Calu3 (cell line): ENCODE measurements at regions not wholly inside any gene's neighbourhood (a gene's known extent, or its start where the extent isn't known, plus 50 kb on each side); places are given as distances from the start of the nearest gene placed in this dataset.
"Not testable (repeated sequence)": the region's sequence is repeated elsewhere in the genome, so short reads cannot be mapped to it uniquely, and the experiment has no call there.

Source experiments
- BruUV-seq: library from RNA; stranded (reverse); fragments of 400-500 nt; replicated peaks from 2 replicates; lab custom pipeline; 2021; lab: Mats Ljungman, UMichigan
- CTCF ChIA-PET: fragments of 300-600 bp; sonication (Branson Sonifier 250); formaldehyde crosslinking; loops from one replicate; lab custom pipeline; 2022; ENCODE audit warnings: antibody characterized with exemption; lab: Charles Lee
- DNase-seq: peaks from one replicate; pipeline ENCODE4 v3.0.0; 2022
- H3K27ac Mint-ChIP-seq: one replicate; pipeline ENCODE4 v1.8.0; 2022; ENCODE audit warnings: mixed read lengths; ENCODE audit not compliant: unreplicated experiment
- H3K27me3 Mint-ChIP-seq: one replicate; pipeline ENCODE4 v1.8.0; 2022; ENCODE audit warnings: mixed read lengths; ENCODE audit not compliant: unreplicated experiment
- H3K36me3 Mint-ChIP-seq: one replicate; pipeline ENCODE4 v1.8.0; 2022; ENCODE audit warnings: mild to moderate bottlenecking, moderate library complexity, mixed read lengths; ENCODE audit not compliant: insufficient read depth, unreplicated experiment
- H3K4me1 Mint-ChIP-seq: one replicate; pipeline ENCODE4 v1.8.0; 2022; ENCODE audit warnings: mild to moderate bottlenecking, low read depth, mixed read lengths; ENCODE audit not compliant: unreplicated experiment
- H3K4me3 Mint-ChIP-seq: one replicate; pipeline ENCODE4 v1.8.0; 2022; ENCODE audit warnings: mild to moderate bottlenecking, low read depth, moderate library complexity, mixed read lengths; ENCODE audit not compliant: unreplicated experiment
- H3K9me3 Mint-ChIP-seq: one replicate; pipeline ENCODE4 v1.8.0; 2022; ENCODE audit warnings: low read depth, mixed read lengths; ENCODE audit not compliant: unreplicated experiment
- CTCF ChIP-seq: fragments of 200-600 bp; IDR thresholded peaks from one replicate; pipeline ENCODE4 v1.8.0; 2022; ENCODE audit warnings: antibody characterized with exemption; ENCODE audit not compliant: unreplicated experiment
- intact Hi-C: fragments of 100-400 bp; cut with micrococcal nuclease; formaldehyde crosslinking; loops from one replicate; pipeline ENCODE4 v1.10.0; 2022; ENCODE audit not compliant: unreplicated experiment

DNA sequence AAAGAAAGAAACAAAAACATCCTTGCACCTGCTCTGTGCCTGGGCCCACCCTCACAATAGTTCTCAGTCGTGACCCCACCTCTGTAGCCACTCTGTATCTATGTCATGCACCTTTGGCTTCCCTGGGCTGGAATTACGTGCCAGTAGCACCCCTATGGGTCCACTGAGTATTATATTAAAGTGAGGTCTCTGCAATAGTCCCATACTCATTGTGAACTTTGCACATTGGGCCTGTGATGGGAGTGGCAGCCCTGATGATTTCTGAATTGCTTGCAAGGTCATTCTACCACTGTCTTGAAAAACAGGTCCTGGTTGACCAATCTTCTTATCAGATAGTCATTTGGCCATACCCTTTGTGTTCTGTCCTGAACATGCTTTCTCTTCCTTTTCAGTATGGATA is 1012.1 kb downstream of the RAB28 start:
- H3K9me3 Mint-ChIP-seq: no peaks in the 10 kb centered on the region

DNA sequence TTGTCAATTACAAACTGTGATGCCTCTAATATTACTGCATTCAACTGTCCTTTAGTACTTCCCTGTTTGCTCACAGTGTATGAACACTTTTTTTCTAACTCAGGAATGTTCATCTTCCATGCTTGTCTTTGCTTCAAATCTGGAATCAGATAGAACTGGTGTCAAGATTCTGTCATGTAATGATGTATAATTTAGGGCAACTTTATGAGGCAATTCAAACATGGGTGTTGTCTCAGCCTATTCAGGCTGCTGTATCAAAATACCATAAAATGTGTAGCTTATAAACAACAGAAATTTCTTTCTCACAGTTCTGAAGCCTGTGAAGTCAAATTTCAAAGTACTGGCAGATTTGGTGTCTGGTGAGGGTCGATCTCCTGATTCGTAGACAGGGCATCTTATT is 1012.9 kb downstream of the RAB28 start:
- no peak for TF ChIP-seq CTCF
- Mint-ChIP-seq H3K9me3 (no peaks in the 10 kb centered on the region), H3K36me3 (no peaks in the 10 kb centered on the region), H3K27me3 (no peaks in the 10 kb centered on the region), H3K4me1 (no peaks in the 10 kb centered on the region), H3K27ac (no peak overlapping the region), H3K4me3 (no peak overlapping the region)
- intact Hi-C loops: no loop called here
- CTCF ChIA-PET: no interaction called here
- BruUV-seq: no TSS peak
- no peak for DNase-seq

More for the DNA sequence above, 1012.1 kb downstream of the RAB28 start:
- no TSS peak for BruUV-seq
- Mint-ChIP-seq H3K27ac (no peak overlapping the region), H3K4me1 (no peaks in the 10 kb centered on the region), H3K4me3 (no peak overlapping the region), H3K27me3 (no peaks in the 10 kb centered on the region), H3K36me3 (no peaks in the 10 kb centered on the region)
- intact Hi-C loops: no loop called here
- no peak for TF ChIP-seq CTCF
- DNase-seq: no peak
- CTCF ChIA-PET: no interaction called here

GRCh38 chr4:12461576-12461975 is 1022.6 kb downstream of the RAB28 start:
- H3K4me3 Mint-ChIP-seq, H3K27ac Mint-ChIP-seq, DNase-seq, intact Hi-C loops, H3K27me3 Mint-ChIP-seq, H3K4me1 Mint-ChIP-seq, BruUV-seq, H3K36me3 Mint-ChIP-seq: not testable (repeated sequence)
- H3K9me3 Mint-ChIP-seq: peaks cover 13% of the 10 kb centered on the region
- CTCF ChIA-PET: interaction anchor here (0.6 kb wide), 1 partner anchor 148 kb away, joined by 8 read pairs; no protein-coding TSS in a partner anchor

- no peaks in the 10 kb centered on the region for H3K27me3 Mint-ChIP-seq
- no peak overlapping the region for H3K27ac Mint-ChIP-seq
- BruUV-seq: no TSS peak
- H3K9me3 Mint-ChIP-seq: peaks cover 10% of the 10 kb centered on the region
- H3K4me3 Mint-ChIP-seq: no peak overlapping the region
- H3K36me3 Mint-ChIP-seq: no peaks in the 10 kb centered on the region
- no peak for DNase-seq
- no peak for TF ChIP-seq CTCF
- CTCF ChIA-PET: no interaction called here
- intact Hi-C loops: no loop called here
- no peaks in the 10 kb centered on the region for H3K4me1 Mint-ChIP-seq
These were observed 1025.0 kb downstream of the RAB28 start for GRCh38 chr4:12459126-12459525.

- CTCF ChIA-PET: no interaction called here
- Mint-ChIP-seq H3K9me3 (peaks cover 7% of the 10 kb centered on the region), H3K27me3 (no peaks in the 10 kb centered on the region)
These were observed 1025.5 kb downstream of the RAB28 start for GRCh38 chr4:12458621-12459020.

More at GRCh38 chr4:12458621-12459020, 1025.5 kb downstream of the RAB28 start:
- Mint-ChIP-seq H3K36me3 (no peaks in the 10 kb centered on the region), H3K27ac (no peak overlapping the region), H3K4me3 (no peak overlapping the region), H3K4me1 (no peaks in the 10 kb centered on the region)
- no peak for TF ChIP-seq CTCF
- no TSS peak for BruUV-seq
- intact Hi-C loops: no loop called here
- no peak for DNase-seq
